K562 (cell line): ENCODE measurements at regions not wholly inside any gene's neighbourhood (a gene's known extent, or its start where the extent isn't known, plus 50 kb on each side); places are given as distances from the start of the nearest gene placed in this dataset.

Experiments used
- ATAC-seq: fragments of 200-7000 bp; cut with Tn5 transposase; 3 replicates; pipeline ENCODE4 v1.9.1; 2020; ENCODE audit warnings: moderate library complexity
- BruUV-seq: library from RNA; stranded (reverse); fragments of 400-500 nt; replicated peaks from 2 replicates; lab custom pipeline; 2021; lab: Mats Ljungman, UMichigan
- CTCF ChIA-PET: fragments of 300-600 bp; formaldehyde crosslinking; extraction: SDS; loops from one replicate; lab custom pipeline; 2021; ENCODE audit warnings: low intra/inter-chr PET ratio; lab: Yijun Ruan, JAX
- POLR2A ChIA-PET: fragments of 300-600, 350-650 bp; sonication (Branson Sonifier 250); formaldehyde crosslinking; extraction: SDS; loops from one replicate; lab custom pipeline; 2021; ENCODE audit warnings: antibody characterized with exemption, inconsistent platforms; lab: Yijun Ruan, JAX
- DNase-seq, 4 experiments: peaks; one replicate each; pipeline versions ENCODE4 v3.0.0 to v3.0.0-alpha.2; 2011 to 2018; ENCODE audit warnings: low spot score in 3 of 4, mixed read lengths in 3 of 4; ENCODE audit errors: extremely low read depth in 1 of 4
- FAIRE-seq: peaks from 2 replicates; lab custom pipeline; 2011; peaks lifted over from hg19 to GRCh38; lab: Jason Lieb, UNC
- H2AFZ ChIP-seq: 2 replicates; pipeline ENCODE4 v1.6.0; 2011; ENCODE audit warnings: low read depth, low read length, control low read depth, inconsistent platforms
- H3K27ac ChIP-seq: fragments of 200-600 bp; 3 replicates; pipeline ENCODE4 v1.8.0; 2011; ENCODE audit warnings: low read depth, mild to moderate bottlenecking, control low read depth, inconsistent platforms, low read length, moderate library complexity, mixed read lengths; ENCODE audit errors: extremely low read depth
- H3K27me3 ChIP-seq, 2 experiments: fragments of 300-600 bp in 1 of 2; 2 replicates in 1 of 2; 3 replicates in 1 of 2; pipeline versions ENCODE4 v1.6.0 to v1.8.0; 2011; ENCODE audit warnings: inconsistent platforms in 2 of 2, low read length in 2 of 2, mild to moderate bottlenecking in 1 of 2, mixed read lengths in 1 of 2, moderate library complexity in 1 of 2; ENCODE audit not compliant: control insufficient read depth in 2 of 2, insufficient read depth in 2 of 2
- H3K36me3 ChIP-seq: fragments of 300-600 bp; 3 replicates; pipeline ENCODE4 v1.8.0; 2011; ENCODE audit warnings: mild to moderate bottlenecking, low read length, inconsistent platforms; ENCODE audit not compliant: control insufficient read depth, insufficient read depth
- H3K4me1 ChIP-seq, 2 experiments: fragments of 200-600 bp in 1 of 2; replicated peaks in 1 of 2; 2 replicates in 1 of 2; 3 replicates in 1 of 2; pipeline versions ENCODE4 v1.5.1 to v1.8.0; 2011; ENCODE audit warnings: inconsistent platforms in 2 of 2, low read length in 2 of 2, mild to moderate bottlenecking in 1 of 2, mixed read lengths in 1 of 2, moderate library complexity in 1 of 2; ENCODE audit not compliant: control insufficient read depth in 2 of 2, insufficient read depth in 2 of 2
- H3K4me2 ChIP-seq: 2 replicates; pipeline ENCODE4 v1.6.1; 2011; ENCODE audit warnings: low read length, control low read depth, inconsistent platforms, mixed read lengths; ENCODE audit not compliant: insufficient read depth
- H3K4me3 ChIP-seq: fragments of 200-600 bp; sonication (generic), shearing (Covaris generic); 2 replicates; pipeline ENCODE4 v1.5.1; 2016; ENCODE audit warnings: control low read depth, inconsistent platforms
- H3K79me2 ChIP-seq: fragments of 200-600 bp; 3 replicates; pipeline ENCODE4 v1.8.0; 2011; ENCODE audit warnings: low read length, inconsistent platforms; ENCODE audit not compliant: control insufficient read depth, insufficient read depth
- H3K9ac ChIP-seq, 2 experiments: 2 replicates each; pipeline versions ENCODE4 v1.6.0 to v1.6.1; 2011; ENCODE audit warnings: low read depth in 2 of 2, low read length in 2 of 2, control low read depth in 1 of 2, inconsistent platforms in 1 of 2, mild to moderate bottlenecking in 1 of 2, mixed read lengths in 1 of 2; ENCODE audit not compliant: insufficient read depth in 1 of 2
- H3K9me1 ChIP-seq: one replicate; pipeline ENCODE4 v1.6.0; 2011; ENCODE audit warnings: inconsistent platforms, mild to moderate bottlenecking, low read length, moderate library complexity; ENCODE audit not compliant: control insufficient read depth, insufficient read depth
- H3K9me3 ChIP-seq: replicated peaks from 2 replicates; pipeline ENCODE4 v1.5.1; 2011; ENCODE audit warnings: low read depth, low read length, inconsistent platforms; ENCODE audit not compliant: control insufficient read depth, insufficient read depth
- H4K20me1 ChIP-seq: replicated peaks from 2 replicates; pipeline ENCODE4 v1.6.1; 2011; ENCODE audit warnings: low read length, inconsistent platforms, mixed read lengths; ENCODE audit not compliant: control insufficient read depth, insufficient read depth
- BACH1 ChIP-seq: fragments of 200-800 bp; sonication (Bioruptor generic); IDR thresholded peaks from 2 replicates; pipeline ENCODE4 v1.6.1; 2016; ENCODE audit warnings: missing genetic modification characterization, missing compliant biosample characterization
- CBFA2T2 ChIP-seq: fragments of 450-650 bp; conservative IDR thresholded peaks from 2 replicates; pipeline ENCODE4 v1.6.1; 2017; ENCODE audit warnings: mild to moderate bottlenecking
- CTBP1 ChIP-seq: fragments of 450-650 bp; IDR thresholded peaks from 2 replicates; pipeline ENCODE4 v1.6.1; 2016; ENCODE audit warnings: borderline replicate concordance
- E4F1 ChIP-seq: fragments of 250-450 bp; sonication (Bioruptor Pico); IDR thresholded peaks from 2 replicates; pipeline ENCODE4 v1.5.0; 2021; ENCODE audit warnings: mild to moderate bottlenecking, borderline replicate concordance
- GATAD2A ChIP-seq: fragments of 450-650 bp; IDR thresholded peaks from 2 replicates; pipeline ENCODE4 v1.6.1; 2017
- HNRNPL ChIP-seq: fragments of 200-400 bp; formaldehyde crosslinking; IDR thresholded peaks from 2 replicates; pipeline ENCODE4 v1.6.1; 2017; ENCODE audit warnings: low read depth, mild to moderate bottlenecking, low read length
- PBX2 ChIP-seq, 2 experiments: IDR thresholded peaks in 1 of 2; conservative IDR thresholded peaks in 1 of 2; 2 replicates each; pipeline ENCODE4 v1.6.1; 2016; ENCODE audit warnings: low read depth in 2 of 2, mild to moderate bottlenecking in 1 of 2, missing compliant biosample characterization in 1 of 2, missing genetic modification characterization in 1 of 2, moderate library complexity in 1 of 2
- RNF219 ChIP-seq: fragments of 250-450 bp; sonication (Bioruptor Pico); IDR thresholded peaks from 2 replicates; pipeline ENCODE4 v1.5.0; 2022; ENCODE audit warnings: mild to moderate bottlenecking
- TARDBP ChIP-seq: fragments of 450-650 bp; IDR thresholded peaks from 2 replicates; pipeline ENCODE4 v1.6.1; 2016
- ZBED1 ChIP-seq: IDR thresholded peaks from 2 replicates; pipeline ENCODE4 v1.6.1; 2014
- ZNF445 ChIP-seq: fragments of 250-450 bp; sonication (Bioruptor Pico); IDR thresholded peaks from 2 replicates; pipeline ENCODE4 v1.4.0; 2020; ENCODE audit warnings: low read depth, mild to moderate bottlenecking, moderate library complexity
- ZNF77 ChIP-seq: fragments of 250-450 bp; sonication (Bioruptor Pico); IDR thresholded peaks from 2 replicates; pipeline ENCODE4 v1.5.0; 2020
- WGBS: fragments of 100-300 bp; shearing (Covaris generic); methylation state at CpG from one replicate; pipeline ENCODE4 v1.1.6; 2016; ENCODE audit warnings: low coverage, mixed read lengths; ENCODE audit not compliant: insufficient coverage; ENCODE audit errors: missing lambda C conversion rate; 5-methylcytosine and 5-hydroxymethylcytosine counted together
- in situ Hi-C: fragments of 300-500 bp; cut with MboI; formaldehyde crosslinking; loops from 4 replicates; pipeline ENCODE4 v1.15.0; 2018; ENCODE audit warnings: inconsistent platforms, mixed read lengths
- intact Hi-C: fragments of 100-400 bp; cut with micrococcal nuclease; formaldehyde crosslinking; loops from 2 replicates; pipeline ENCODE4 v1.14.2; 2022
- TF ChIP-seq, protein P1 (sequence below): sonication (generic); formaldehyde crosslinking; IDR thresholded peaks from 2 replicates; pipeline ENCODE4 v1.8.1; 2022; ENCODE audit warnings: missing genetic modification reagents

DNA sequence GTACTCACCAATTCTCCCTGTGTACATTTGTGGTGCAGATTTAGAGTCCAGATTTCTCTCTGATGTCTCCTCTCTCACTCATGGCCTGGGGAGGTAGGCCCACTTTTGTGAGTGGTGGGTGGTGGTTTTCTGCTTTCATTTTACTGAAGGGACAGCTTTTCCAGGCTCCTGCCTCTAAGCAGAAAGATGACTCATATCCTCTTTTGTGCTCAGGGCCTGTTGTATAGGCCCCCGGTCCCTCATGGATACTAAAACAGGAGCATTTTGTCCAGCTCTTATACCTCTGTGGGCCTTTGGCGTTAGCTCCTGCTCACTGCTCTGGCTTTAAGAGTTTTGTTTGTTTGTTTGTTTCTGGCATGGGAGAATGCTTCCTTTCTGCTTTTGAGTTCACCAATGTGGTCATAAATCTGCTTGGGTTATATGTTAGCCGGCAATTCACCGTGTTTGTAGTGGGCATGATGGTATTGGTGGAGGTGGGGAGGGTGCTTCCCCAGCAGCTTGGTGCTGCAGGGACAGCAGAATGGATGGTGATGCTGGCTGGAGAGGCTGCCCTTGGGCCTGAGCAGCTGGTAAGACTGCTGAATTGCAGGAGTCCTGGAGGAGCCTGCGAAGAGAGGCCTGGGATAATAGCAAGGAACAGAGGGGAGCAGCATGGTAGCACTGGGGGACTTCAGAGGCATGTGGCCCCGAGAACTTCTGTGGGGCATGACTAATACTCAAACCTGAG lies 468.7 kb downstream of the RPS24 start (continued):
- no peak for TF ChIP-seq PBX2 (CRISPR knock-in tag; IDR thresholded peaks at IDR 0.05; ENCODE audit: low read depth)
- TF ChIP-seq PBX2 (tag; conservative IDR thresholded peaks at IDR 0.05; ENCODE audit: low read depth), result no peak

GRCh38 chr10:78504181-78504580 lies 470.5 kb downstream of the RPS24 start:
- no peak overlapping the region for H3K4me3 ChIP-seq
- FAIRE-seq, result no peak
- 5% methylated on average over 3 of the region's 3 CpGs for WGBS
- no peaks in the 10 kb centered on the region; the same call in 1 of the 2 replicates for H4K20me1 ChIP-seq
- in situ Hi-C loops (no loop called here), intact Hi-C loops (no loop called here)
- no peaks in the 10 kb centered on the region for H3K36me3 ChIP-seq
- no peak overlapping the region for H3K27ac ChIP-seq
- H3K4me1 ChIP-seq, result no peaks in the 10 kb centered on the region
- H3K9ac ChIP-seq, result no peak overlapping the region
- H3K9me3 ChIP-seq, result no peaks in the 10 kb centered on the region
- H2AFZ ChIP-seq, result no peak overlapping the region
- H3K4me2 ChIP-seq, result no peak overlapping the region
- H3K79me2 ChIP-seq, result no peaks in the 10 kb centered on the region
- no peak for DNase-seq
- no peaks in the 10 kb centered on the region for H3K9me1 ChIP-seq
- peaks cover 0 to 16% of the 10 kb centered on the region in 2 experiments; a peak in 2 of 5 replicates for H3K27me3 ChIP-seq
- BruUV-seq, result no TSS peak
- no peak for TF ChIP-seq ZNF445 (CRISPR knock-in tag)
- no peak for TF ChIP-seq E4F1 (CRISPR knock-in tag)
- no peak for TF ChIP-seq CTBP1
- no peak for TF ChIP-seq TARDBP
- TF ChIP-seq ZNF77, result no peak
- no peak for TF ChIP-seq GATAD2A
- no peak for TF ChIP-seq ZBED1
- TF ChIP-seq CBFA2T2, result no peak
- TF ChIP-seq, protein P1, sequence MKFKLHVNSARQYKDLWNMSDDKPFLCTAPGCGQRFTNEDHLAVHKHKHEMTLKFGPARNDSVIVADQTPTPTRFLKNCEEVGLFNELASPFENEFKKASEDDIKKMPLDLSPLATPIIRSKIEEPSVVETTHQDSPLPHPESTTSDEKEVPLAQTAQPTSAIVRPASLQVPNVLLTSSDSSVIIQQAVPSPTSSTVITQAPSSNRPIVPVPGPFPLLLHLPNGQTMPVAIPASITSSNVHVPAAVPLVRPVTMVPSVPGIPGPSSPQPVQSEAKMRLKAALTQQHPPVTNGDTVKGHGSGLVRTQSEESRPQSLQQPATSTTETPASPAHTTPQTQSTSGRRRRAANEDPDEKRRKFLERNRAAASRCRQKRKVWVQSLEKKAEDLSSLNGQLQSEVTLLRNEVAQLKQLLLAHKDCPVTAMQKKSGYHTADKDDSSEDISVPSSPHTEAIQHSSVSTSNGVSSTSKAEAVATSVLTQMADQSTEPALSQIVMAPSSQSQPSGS (CRISPR knock-in tag), result no peak
- no peak for TF ChIP-seq RNF219 (CRISPR knock-in tag)
- no peak for TF ChIP-seq HNRNPL
- TF ChIP-seq BACH1 (tag), result no peak
- POLR2A ChIA-PET, result interaction anchor here (1.0 kb wide), 1 partner anchor 462 kb away, joined by 4 read pairs; no protein-coding TSS in a partner anchor
- CTCF ChIA-PET, result no interaction called here
- ATAC-seq, result no peak
